Upper lobe of left lung (tissue), 6 donors: ENCODE measurements at regions not wholly inside any gene's neighbourhood (a gene's known extent, or its start where the extent isn't known, plus 50 kb on each side); places are given as distances from the start of the nearest gene placed in this dataset.

Source experiments
- ATAC-seq, 2 donors: fragments of 200-7000 bp; cut with Tn5 transposase; one replicate each; pipeline ENCODE4 v1.9.1; 2022; ENCODE audit warnings: mild to moderate bottlenecking in 2 of 2, moderate library complexity in 2 of 2; ENCODE audit not compliant: low FRiP score in 2 of 2
- DNase-seq, 2 donors: peaks; one replicate each; pipeline ENCODE4 v3.0.0-alpha.2; 2019 to 2020
- H3K27ac ChIP-seq, 4 donors: fragments of 200-600 bp; sonication (generic); one replicate each; pipeline ENCODE4 v1.5.1; 2016 to 2019
- H3K27me3 ChIP-seq, 4 donors: fragments of 200-600 bp; sonication (generic); one replicate each; pipeline ENCODE4 v1.5.1; 2017 to 2019
- H3K36me3 ChIP-seq, 4 donors: fragments of 200-600 bp; sonication (generic); one replicate each; pipeline ENCODE4 v1.5.1; 2016 to 2019
- H3K4me1 ChIP-seq, 4 donors: fragments of 200-600 bp; sonication (generic); one replicate each; pipeline ENCODE4 v1.5.1; 2018 to 2019
- H3K4me3 ChIP-seq, 4 donors: fragments of 200-600 bp; sonication (generic); one replicate each; pipeline ENCODE4 v1.5.1; 2017 to 2019; ENCODE audit warnings: mild to moderate bottlenecking in 2 of 4, moderate library complexity in 1 of 4
- H3K9me3 ChIP-seq, 4 donors: fragments of 200-600 bp; sonication (generic); one replicate each; pipeline ENCODE4 v1.5.1; 2018 to 2019
- EP300 ChIP-seq, 4 donors: sonication (generic); formaldehyde crosslinking; IDR thresholded peaks; one replicate each; pipeline ENCODE4 v1.5.1; 2017; ENCODE audit warnings: antibody characterized with exemption in 4 of 4, control low read depth in 2 of 4
- POLR2A ChIP-seq, 4 donors: fragments of 450-650 bp; IDR thresholded peaks; one replicate each; pipeline ENCODE4 v1.5.1; 2016 to 2017; ENCODE audit warnings: antibody characterized with exemption in 4 of 4, mild to moderate bottlenecking in 2 of 4
- POLR2AphosphoS5 ChIP-seq, 2 donors: sonication (generic); formaldehyde crosslinking; IDR thresholded peaks; one replicate each; pipeline ENCODE4 v1.5.1; 2017; ENCODE audit warnings: antibody characterized with exemption in 2 of 2
- WGBS, 2 donors: methylation state at CpG; one replicate each; pipeline ENCODE4 v1.1.5; 2017 to 2018; 5-methylcytosine and 5-hydroxymethylcytosine counted together
- TF ChIP-seq, protein P1 (sequence below), 6 experiments: fragments of 450-650 bp in 4 of 6; fragments of 200-600 bp in 2 of 6; sonication (generic) in 2 of 6; IDR thresholded peaks; one replicate each; pipeline ENCODE4 v1.5.1; 2016 to 2019; ENCODE audit warnings: antibody characterized with exemption in 6 of 6
- donor health status: DM: no; HTN: no; CAD: no; lungs with moderate emphysema.
- donor health status: DM: no; HTN: yes; CAD: no; lungs with severe emphysema.

DNA sequence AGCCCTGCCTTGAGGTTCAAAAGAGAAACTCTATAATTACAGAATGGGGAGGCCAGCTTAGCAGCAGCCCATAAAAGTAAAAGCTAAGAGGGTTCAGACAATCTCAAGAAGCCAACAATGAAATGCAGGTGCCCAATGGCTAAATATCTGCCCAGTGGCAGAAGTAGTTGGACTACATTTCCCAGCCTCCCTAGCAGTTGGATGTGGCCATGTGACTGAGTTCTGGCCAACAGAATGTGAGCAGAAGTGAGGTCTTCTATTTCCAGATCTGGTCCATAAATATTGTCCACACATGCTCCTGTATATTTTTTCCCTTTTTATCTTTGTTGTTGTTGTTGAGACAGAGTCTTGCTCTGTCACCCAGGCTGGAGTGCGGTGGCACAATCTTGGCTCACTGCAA lies 127.9 kb upstream of the NHS start:
- no peak overlapping the region for H3K27ac ChIP-seq
- no peak overlapping the region for H3K4me3 ChIP-seq
- ATAC-seq (no peak), DNase-seq (no peak)
- no peak for TF ChIP-seq POLR2AphosphoS5 (IDR thresholded peaks at IDR 0.05)
- no peak for TF ChIP-seq EP300 (IDR thresholded peaks at IDR 0.05)
- TF ChIP-seq, protein P1, sequence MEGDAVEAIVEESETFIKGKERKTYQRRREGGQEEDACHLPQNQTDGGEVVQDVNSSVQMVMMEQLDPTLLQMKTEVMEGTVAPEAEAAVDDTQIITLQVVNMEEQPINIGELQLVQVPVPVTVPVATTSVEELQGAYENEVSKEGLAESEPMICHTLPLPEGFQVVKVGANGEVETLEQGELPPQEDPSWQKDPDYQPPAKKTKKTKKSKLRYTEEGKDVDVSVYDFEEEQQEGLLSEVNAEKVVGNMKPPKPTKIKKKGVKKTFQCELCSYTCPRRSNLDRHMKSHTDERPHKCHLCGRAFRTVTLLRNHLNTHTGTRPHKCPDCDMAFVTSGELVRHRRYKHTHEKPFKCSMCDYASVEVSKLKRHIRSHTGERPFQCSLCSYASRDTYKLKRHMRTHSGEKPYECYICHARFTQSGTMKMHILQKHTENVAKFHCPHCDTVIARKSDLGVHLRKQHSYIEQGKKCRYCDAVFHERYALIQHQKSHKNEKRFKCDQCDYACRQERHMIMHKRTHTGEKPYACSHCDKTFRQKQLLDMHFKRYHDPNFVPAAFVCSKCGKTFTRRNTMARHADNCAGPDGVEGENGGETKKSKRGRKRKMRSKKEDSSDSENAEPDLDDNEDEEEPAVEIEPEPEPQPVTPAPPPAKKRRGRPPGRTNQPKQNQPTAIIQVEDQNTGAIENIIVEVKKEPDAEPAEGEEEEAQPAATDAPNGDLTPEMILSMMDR (IDR thresholded peaks at IDR 0.05): no peak
- TF ChIP-seq POLR2A (IDR thresholded peaks at IDR 0.05): no peak
- no peaks in the 10 kb centered on the region for H3K27me3 ChIP-seq
- H3K36me3 ChIP-seq: no peaks in the 10 kb centered on the region
- H3K9me3 ChIP-seq: no peaks in the 10 kb centered on the region
- 100% methylated on average over 1 of the region's 1 CpG for WGBS, 2 donors
- no peaks in the 10 kb centered on the region for H3K4me1 ChIP-seq

DNA sequence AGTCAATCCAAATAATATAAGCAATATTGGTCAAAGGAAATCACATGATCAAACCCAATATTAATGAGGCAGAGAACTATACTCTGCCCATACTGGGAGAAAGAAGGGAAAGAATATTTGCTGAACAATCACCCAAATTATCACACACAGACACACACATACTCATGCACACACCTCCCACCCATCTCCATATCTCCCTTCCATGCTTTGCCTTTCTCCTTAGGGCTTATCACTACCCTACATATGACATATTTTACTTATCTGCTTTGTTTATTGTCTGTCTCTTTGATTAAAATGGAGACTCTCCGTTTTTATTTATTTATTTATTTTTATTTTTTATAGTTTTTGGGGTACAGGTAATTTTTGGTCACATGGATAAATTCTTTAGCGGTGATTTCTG lies 112.9 kb upstream of the NHS start:
- no peak for DNase-seq
- H3K27ac ChIP-seq: no peak overlapping the region
- H3K9me3 ChIP-seq: no peaks in the 10 kb centered on the region
- no peak for ATAC-seq
- no peaks in the 10 kb centered on the region for H3K4me1 ChIP-seq
- no peaks in the 10 kb centered on the region for H3K27me3 ChIP-seq
- TF ChIP-seq, protein P1 (IDR thresholded peaks at IDR 0.05): no peak
- TF ChIP-seq EP300 (IDR thresholded peaks at IDR 0.05): no peak
- TF ChIP-seq POLR2AphosphoS5 (IDR thresholded peaks at IDR 0.05): no peak
- no peak for TF ChIP-seq POLR2A (IDR thresholded peaks at IDR 0.05)
- H3K4me3 ChIP-seq: no peak overlapping the region
- no peaks in the 10 kb centered on the region for H3K36me3 ChIP-seq
- WGBS, 2 donors: 61 to 76% methylated on average over 2 of the region's 2 CpGs

DNA sequence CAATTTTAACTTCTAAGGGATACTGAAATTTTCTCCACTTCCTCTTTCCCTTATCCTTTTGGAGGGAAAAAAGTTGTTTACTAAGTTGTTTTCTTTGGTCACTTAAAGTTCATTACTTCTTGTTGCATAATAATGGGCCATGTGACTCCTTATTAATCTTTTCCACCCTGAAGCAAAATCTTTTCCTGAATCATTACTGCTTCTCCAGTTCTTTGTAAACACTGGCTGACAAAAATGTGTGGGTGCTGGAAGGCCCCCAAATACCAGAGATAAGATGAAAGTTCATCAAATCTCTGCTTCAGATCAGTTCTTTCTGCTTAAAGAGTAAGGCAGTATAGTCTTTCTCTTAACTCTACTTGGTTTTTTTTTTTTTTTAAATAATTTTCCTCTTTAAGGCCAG lies 108.9 kb upstream of the NHS start:
- no peak for DNase-seq
- H3K9me3 ChIP-seq: no peaks in the 10 kb centered on the region
- H3K36me3 ChIP-seq: no peaks in the 10 kb centered on the region
- no peaks in the 10 kb centered on the region for H3K4me1 ChIP-seq
- H3K27ac ChIP-seq: no peak overlapping the region
- no peaks in the 10 kb centered on the region for H3K27me3 ChIP-seq
- TF ChIP-seq, protein P1 (IDR thresholded peaks at IDR 0.05): no peak
- TF ChIP-seq POLR2A (IDR thresholded peaks at IDR 0.05) (no peak), EP300 (IDR thresholded peaks at IDR 0.05) (no peak), POLR2AphosphoS5 (IDR thresholded peaks at IDR 0.05) (no peak)
- H3K4me3 ChIP-seq: no peak overlapping the region
- no peak for ATAC-seq

DNA sequence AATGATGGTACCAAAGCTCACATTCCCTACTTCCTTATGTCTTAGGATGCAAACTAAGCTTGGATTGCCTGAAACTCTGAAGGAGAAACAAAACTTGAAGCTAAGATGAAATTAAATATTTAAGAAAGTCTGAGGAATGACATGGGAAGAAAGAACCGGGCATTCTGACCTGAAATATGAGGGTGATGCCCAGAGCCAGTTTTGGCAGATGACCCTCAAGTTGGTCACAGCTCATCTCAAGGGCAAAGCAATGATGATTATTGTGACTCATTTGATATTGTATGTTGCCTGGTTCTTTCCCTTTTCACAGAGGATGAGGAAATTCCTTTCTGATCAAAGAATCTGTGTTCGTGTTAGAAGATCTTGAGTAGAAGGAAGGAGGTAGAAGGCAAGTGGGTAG lies 96.0 kb upstream of the NHS start:
- H3K27ac ChIP-seq: no peak overlapping the region
- 90 to 100% methylated on average over 2 of the region's 2 CpGs for WGBS, 2 donors
- DNase-seq (no peak), ATAC-seq (no peak)
- no peak for TF ChIP-seq EP300 (IDR thresholded peaks at IDR 0.05)
- no peak for TF ChIP-seq POLR2A (IDR thresholded peaks at IDR 0.05)
- no peak for TF ChIP-seq POLR2AphosphoS5 (IDR thresholded peaks at IDR 0.05)
- TF ChIP-seq, protein P1 (IDR thresholded peaks at IDR 0.05): no peak
- no peaks in the 10 kb centered on the region for H3K4me1 ChIP-seq
- H3K9me3 ChIP-seq: no peaks in the 10 kb centered on the region
- no peak overlapping the region for H3K4me3 ChIP-seq
- no peaks in the 10 kb centered on the region for H3K27me3 ChIP-seq
- H3K36me3 ChIP-seq: no peaks in the 10 kb centered on the region

DNA sequence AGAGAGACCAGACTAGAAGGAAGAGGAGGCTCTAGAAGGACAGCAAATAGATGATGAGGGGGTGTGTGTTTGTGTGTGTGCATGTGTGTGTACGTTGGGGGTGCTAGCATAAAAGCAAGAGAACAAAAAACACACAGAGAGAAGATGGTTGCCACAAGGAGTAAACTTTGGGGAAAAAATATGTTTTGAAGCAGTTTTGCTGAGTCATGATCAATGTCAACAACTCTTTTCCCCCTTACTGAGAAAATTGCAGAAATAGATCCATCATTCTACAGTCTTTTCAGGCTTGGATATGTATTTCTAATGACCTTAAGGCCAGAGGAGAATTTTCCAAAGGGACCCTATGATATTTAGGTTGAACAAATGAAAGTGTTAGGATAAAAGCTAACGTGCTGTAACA lies 89.0 kb upstream of the NHS start:
- 69 to 89% methylated on average over 2 of the region's 2 CpGs for WGBS, 2 donors
- Histone ChIP-seq H3K4me3 (no peak overlapping the region), H3K9me3 (no peaks in the 10 kb centered on the region), H3K27ac (no peak overlapping the region), H3K36me3 (no peaks in the 10 kb centered on the region), H3K4me1 (no peaks in the 10 kb centered on the region), H3K27me3 (no peaks in the 10 kb centered on the region)
- TF ChIP-seq EP300 (IDR thresholded peaks at IDR 0.05) (no peak), POLR2A (IDR thresholded peaks at IDR 0.05) (no peak), POLR2AphosphoS5 (IDR thresholded peaks at IDR 0.05) (no peak)
- TF ChIP-seq, protein P1 (IDR thresholded peaks at IDR 0.05): no peak
- DNase-seq (no peak), ATAC-seq (no peak)
